Endothelial cell of umbilical vein (primary cell): ENCODE measurements at regions not wholly inside any gene's neighbourhood (a gene's known extent, or its start where the extent isn't known, plus 50 kb on each side); places are given as distances from the start of the nearest gene placed in this dataset.

Experiments
- BruUV-seq: library from RNA; stranded (reverse); fragments of 400-500 nt; replicated peaks from 2 replicates; lab custom pipeline; 2021; lab: Mats Ljungman, UMichigan
- CTCF ChIA-PET: fragments of 300-600, 350-600 bp; sonication (Branson Sonifier 250); formaldehyde crosslinking; loops from one replicate; lab custom pipeline; 2021; ENCODE audit warnings: antibody characterized with exemption, inconsistent platforms; lab: Charles Lee
- POLR2A ChIA-PET: fragments of 300-600, 350-600 bp; sonication (Branson Sonifier 250); formaldehyde crosslinking; loops from one replicate; lab custom pipeline; 2021; ENCODE audit warnings: antibody characterized with exemption, inconsistent platforms; lab: Charles Lee
- DNase-seq: peaks from one replicate; pipeline ENCODE4 v3.0.0-alpha.2; 2011; ENCODE audit warnings: low read depth, low spot score
- FAIRE-seq: peaks from 2 replicates; lab custom pipeline; 2011; peaks lifted over from hg19 to GRCh38; lab: Jason Lieb, UNC
- H2AFZ ChIP-seq: 2 replicates; pipeline ENCODE4 v1.6.0; 2012; ENCODE audit warnings: low read depth, low read length, control low read depth, inconsistent platforms
- H3K27ac ChIP-seq: 2 replicates; pipeline ENCODE4 v1.5.1; 2011; ENCODE audit warnings: low read depth, mild to moderate bottlenecking, control low read depth, low read length, moderate library complexity; ENCODE audit not compliant: insufficient read depth
- H3K27me3 ChIP-seq, 2 experiments: 2 replicates each; pipeline versions ENCODE4 v1.6.0 to v1.6.1; 2011; ENCODE audit warnings: low read length in 2 of 2, mixed read lengths in 1 of 2; ENCODE audit not compliant: control insufficient read depth in 2 of 2, insufficient read depth in 2 of 2
- H3K36me3 ChIP-seq, 2 experiments: 2 replicates in 1 of 2; 3 replicates in 1 of 2; pipeline ENCODE4 v1.5.1; 2011; ENCODE audit warnings: low read length in 2 of 2, mild to moderate bottlenecking in 1 of 2, moderate library complexity in 1 of 2; ENCODE audit not compliant: control insufficient read depth in 2 of 2, insufficient read depth in 2 of 2; ENCODE audit errors: extremely low read depth in 1 of 2
- H3K4me1 ChIP-seq: 3 replicates; pipeline ENCODE4 v1.5.1; 2011; ENCODE audit warnings: mild to moderate bottlenecking, low read length; ENCODE audit not compliant: control insufficient read depth, insufficient read depth; ENCODE audit errors: extremely low read depth
- H3K4me2 ChIP-seq: 2 replicates; pipeline ENCODE4 v1.6.1; 2011; ENCODE audit warnings: low read length, control low read depth, mixed read lengths; ENCODE audit not compliant: insufficient read depth
- H3K4me3 ChIP-seq, 3 experiments: fragments of 200-600 bp in 1 of 3; sonication (generic), shearing (Covaris generic) in 1 of 3; replicated peaks in 1 of 3; 2 replicates each; pipeline ENCODE4 v1.5.1; 2011 to 2016; ENCODE audit warnings: control low read depth in 3 of 3, low read length in 3 of 3, mild to moderate bottlenecking in 2 of 3, inconsistent platforms in 1 of 3, low read depth in 1 of 3, moderate library complexity in 1 of 3; ENCODE audit not compliant: insufficient read depth in 1 of 3
- H3K79me2 ChIP-seq: 2 replicates; pipeline ENCODE4 v1.6.0; 2012; ENCODE audit warnings: low read length, inconsistent platforms; ENCODE audit not compliant: control insufficient read depth, insufficient read depth
- H3K9ac ChIP-seq: replicated peaks from 2 replicates; pipeline ENCODE3; 2011; ENCODE audit warnings: low read length, control low read depth; ENCODE audit not compliant: insufficient read depth; ENCODE audit errors: extremely low read depth
- H3K9me1 ChIP-seq: replicated peaks from 3 replicates; pipeline ENCODE4 v1.6.0; 2011; ENCODE audit warnings: mild to moderate bottlenecking, low read length; ENCODE audit not compliant: control insufficient read depth, insufficient read depth; ENCODE audit errors: extremely low read depth
- H3K9me3 ChIP-seq: replicated peaks from 2 replicates; pipeline ENCODE4 v1.5.1; 2012; ENCODE audit warnings: low read length, inconsistent platforms; ENCODE audit not compliant: control insufficient read depth, insufficient read depth
- H4K20me1 ChIP-seq: replicated peaks from 2 replicates; pipeline ENCODE3; 2011; ENCODE audit warnings: mild to moderate bottlenecking, low read length; ENCODE audit not compliant: control insufficient read depth, insufficient read depth; ENCODE audit errors: extremely low read depth
- EZH2 ChIP-seq: IDR thresholded peaks from 2 replicates; pipeline ENCODE4 v1.6.1; 2012; ENCODE audit warnings: borderline replicate concordance, low read depth, mild to moderate bottlenecking, moderate library complexity, low read length, inconsistent platforms; ENCODE audit not compliant: severe bottlenecking
- FOS ChIP-seq: IDR thresholded peaks from 2 replicates; pipeline ENCODE4 v1.6.1; 2011; ENCODE audit warnings: mild to moderate bottlenecking, low read length, moderate library complexity, borderline replicate concordance; ENCODE audit not compliant: insufficient read depth
- GATA2 ChIP-seq: IDR thresholded peaks from 2 replicates; pipeline ENCODE4 v1.7.0; 2011; ENCODE audit warnings: low read depth, mild to moderate bottlenecking, moderate library complexity, mixed read lengths, low read length; ENCODE audit not compliant: insufficient read length, insufficient read depth
- MAX ChIP-seq: IDR thresholded peaks from 2 replicates; pipeline ENCODE4 v1.6.1; 2011; ENCODE audit not compliant: insufficient read depth, insufficient read length
- MYC ChIP-seq: IDR thresholded peaks from one replicate; pipeline ENCODE4 v1.6.1; 2011; ENCODE audit warnings: mild to moderate bottlenecking, low read depth, low read length
- POLR2A ChIP-seq: IDR thresholded peaks from 2 replicates; pipeline ENCODE4 v1.6.1; 2012; ENCODE audit warnings: low read depth, mild to moderate bottlenecking, control low read depth, low read length
- POLR2AphosphoS5 ChIP-seq: IDR thresholded peaks from 2 replicates; pipeline ENCODE4 v1.6.1; 2012; ENCODE audit warnings: low read depth, mild to moderate bottlenecking, control low read depth, low read length, moderate library complexity; ENCODE audit not compliant: insufficient read depth
- dilution Hi-C: fragments of 300-500 bp; cut with MboI; formaldehyde crosslinking; loops from one replicate; pipeline ENCODE4 v1.15.0; 2019; ENCODE audit warnings: low sequenced_read_pairs; ENCODE audit not compliant: extremely low pct_ligation_motif_present
- intact Hi-C: fragments of 100-400 bp; cut with micrococcal nuclease; formaldehyde crosslinking; loops from one replicate; pipeline ENCODE4 v1.10.0; 2022
- TF ChIP-seq, protein P1 (sequence below), 2 donors: IDR thresholded peaks; 1 replicate in 1 of 2; 2 replicates in 1 of 2; pipeline ENCODE4 v1.5.1; 2011; ENCODE audit warnings: low read length in 2 of 2, mild to moderate bottlenecking in 2 of 2, moderate library complexity in 2 of 2, control low read depth in 1 of 2, inconsistent platforms in 1 of 2, low read depth in 1 of 2; ENCODE audit not compliant: insufficient read depth in 1 of 2; ENCODE audit errors: extremely low read depth in 1 of 2

GRCh38 chr4:23567338-23567737 is 322.5 kb downstream of the PPARGC1A start:
- POLR2A ChIA-PET, result no interaction called here
- no peak for DNase-seq
- H3K4me3 ChIP-seq, result no peak overlapping the region
- H2AFZ ChIP-seq, result no peak overlapping the region
- H3K27me3 ChIP-seq, result no peaks in the 10 kb centered on the region
- no peaks in the 10 kb centered on the region for H4K20me1 ChIP-seq
- CTCF ChIA-PET, result no interaction called here
- H3K36me3 ChIP-seq, result no peaks in the 10 kb centered on the region
- no peak overlapping the region for H3K4me2 ChIP-seq
- H3K79me2 ChIP-seq, result no peaks in the 10 kb centered on the region
- no peak overlapping the region for H3K27ac ChIP-seq
- no peaks in the 10 kb centered on the region for H3K9me3 ChIP-seq
- no peaks in the 10 kb centered on the region for H3K9me1 ChIP-seq
- H3K9ac ChIP-seq, result no peak overlapping the region
- FAIRE-seq, result no peak
- BruUV-seq, result no TSS peak
- H3K4me1 ChIP-seq, result no peaks in the 10 kb centered on the region
- intact Hi-C loops, result no loop called here
- dilution Hi-C loops, result no loop called here
- TF ChIP-seq FOS, result no peak
- no peak for TF ChIP-seq POLR2A
- TF ChIP-seq MAX, result no peak
- TF ChIP-seq, protein P1, sequence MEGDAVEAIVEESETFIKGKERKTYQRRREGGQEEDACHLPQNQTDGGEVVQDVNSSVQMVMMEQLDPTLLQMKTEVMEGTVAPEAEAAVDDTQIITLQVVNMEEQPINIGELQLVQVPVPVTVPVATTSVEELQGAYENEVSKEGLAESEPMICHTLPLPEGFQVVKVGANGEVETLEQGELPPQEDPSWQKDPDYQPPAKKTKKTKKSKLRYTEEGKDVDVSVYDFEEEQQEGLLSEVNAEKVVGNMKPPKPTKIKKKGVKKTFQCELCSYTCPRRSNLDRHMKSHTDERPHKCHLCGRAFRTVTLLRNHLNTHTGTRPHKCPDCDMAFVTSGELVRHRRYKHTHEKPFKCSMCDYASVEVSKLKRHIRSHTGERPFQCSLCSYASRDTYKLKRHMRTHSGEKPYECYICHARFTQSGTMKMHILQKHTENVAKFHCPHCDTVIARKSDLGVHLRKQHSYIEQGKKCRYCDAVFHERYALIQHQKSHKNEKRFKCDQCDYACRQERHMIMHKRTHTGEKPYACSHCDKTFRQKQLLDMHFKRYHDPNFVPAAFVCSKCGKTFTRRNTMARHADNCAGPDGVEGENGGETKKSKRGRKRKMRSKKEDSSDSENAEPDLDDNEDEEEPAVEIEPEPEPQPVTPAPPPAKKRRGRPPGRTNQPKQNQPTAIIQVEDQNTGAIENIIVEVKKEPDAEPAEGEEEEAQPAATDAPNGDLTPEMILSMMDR (IDR thresholded peaks at IDR 0.05; ENCODE audit: extremely low read depth in 1 of 2, insufficient read depth in 1 of 2, low read depth in 1 of 2, low read length in 2 of 2), result no peak
- TF ChIP-seq GATA2, result no peak
- no peak for TF ChIP-seq POLR2AphosphoS5
- no peak for TF ChIP-seq EZH2
- no peak for TF ChIP-seq MYC
